Skin of body (tissue), 1 donor: ENCODE measurements at regions not wholly inside any gene's neighbourhood (a gene's known extent, or its start where the extent isn't known, plus 50 kb on each side); places are given as distances from the start of the nearest gene placed in this dataset.

ENCODE experiments used
- DNase-seq: peaks from one replicate; lab custom pipeline; 2025; lab: John Stamatoyannopoulos, UW

DNA sequence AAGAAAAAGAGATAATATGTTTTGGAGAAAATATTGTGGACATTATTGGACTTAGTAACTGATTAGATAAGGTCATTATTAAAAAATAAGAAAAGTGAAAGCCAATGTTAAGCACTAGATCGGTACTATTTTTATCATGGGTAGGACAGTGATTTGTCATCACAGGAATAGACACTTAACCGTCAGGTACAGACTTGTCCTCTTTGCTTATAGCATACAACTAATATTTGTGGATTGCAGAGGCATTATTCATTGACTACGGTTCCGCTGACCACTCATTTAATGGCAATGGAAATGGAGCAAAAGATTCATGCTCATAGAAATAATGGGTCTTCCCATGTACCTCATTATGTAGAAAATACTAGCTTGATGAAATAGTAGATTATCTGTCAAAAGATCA lies 596.3 kb upstream of the CA10 start:
- no peak for DNase-seq

DNA sequence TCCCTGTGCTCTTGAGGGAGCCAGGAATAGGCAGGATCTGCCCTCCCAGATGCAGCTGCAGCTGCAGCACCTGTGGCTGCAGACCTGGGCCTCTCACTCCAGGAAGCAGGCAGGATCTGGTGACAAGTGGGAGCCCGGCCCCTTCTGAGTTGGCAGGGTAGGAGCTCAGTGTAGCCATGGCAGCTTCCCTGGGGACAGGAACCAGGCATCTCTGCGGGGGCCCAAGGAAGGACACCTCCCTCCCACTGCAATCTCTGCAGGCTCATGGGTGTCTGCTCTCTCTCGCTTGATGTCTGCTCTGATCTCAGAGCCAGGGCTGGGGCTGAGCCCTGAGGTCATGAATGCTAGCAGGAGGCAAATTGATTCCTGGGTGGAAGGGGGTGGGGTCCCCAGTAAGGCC lies 592.5 kb upstream of the CA10 start:
- DNase-seq: no peak

DNA sequence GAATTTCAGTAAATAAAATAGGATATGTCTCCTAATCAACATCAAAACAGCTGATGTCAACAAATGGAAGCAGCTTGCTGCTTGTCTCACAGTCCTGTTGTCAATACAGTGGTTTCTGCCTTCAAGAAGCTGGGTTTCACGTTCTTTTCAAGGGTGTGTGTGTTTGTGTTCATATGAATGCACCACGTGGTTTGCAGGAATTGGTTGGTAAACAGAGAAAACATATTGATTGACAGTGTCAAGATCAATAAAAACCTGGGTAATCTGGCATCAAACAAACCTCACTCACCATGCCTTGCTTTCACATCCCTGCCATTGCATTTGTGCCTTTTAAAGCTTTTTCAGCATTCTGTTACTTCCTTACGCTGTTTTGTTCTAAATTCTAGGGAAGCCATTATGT lies 585.7 kb upstream of the CA10 start:
- no peak for DNase-seq

DNA sequence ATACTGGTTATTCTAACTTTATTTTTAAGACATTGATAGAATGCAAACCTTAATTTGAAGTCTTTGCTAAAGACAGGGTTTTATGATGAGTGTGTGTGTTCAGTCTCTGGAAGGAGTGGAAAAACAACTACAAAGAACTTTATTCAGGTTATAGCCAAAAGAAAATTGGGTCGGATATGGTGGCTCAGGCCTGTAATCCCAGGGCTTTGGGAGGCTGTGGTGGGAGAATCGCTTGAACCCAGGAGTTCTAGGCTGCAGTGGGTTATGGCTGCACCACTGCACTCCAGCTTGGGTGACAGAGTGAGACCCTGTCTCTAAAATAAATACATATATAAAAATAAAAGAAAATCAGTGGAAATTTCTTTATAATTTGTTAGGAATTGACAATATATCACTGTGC lies 581.5 kb upstream of the CA10 start:
- no peak for DNase-seq

DNA sequence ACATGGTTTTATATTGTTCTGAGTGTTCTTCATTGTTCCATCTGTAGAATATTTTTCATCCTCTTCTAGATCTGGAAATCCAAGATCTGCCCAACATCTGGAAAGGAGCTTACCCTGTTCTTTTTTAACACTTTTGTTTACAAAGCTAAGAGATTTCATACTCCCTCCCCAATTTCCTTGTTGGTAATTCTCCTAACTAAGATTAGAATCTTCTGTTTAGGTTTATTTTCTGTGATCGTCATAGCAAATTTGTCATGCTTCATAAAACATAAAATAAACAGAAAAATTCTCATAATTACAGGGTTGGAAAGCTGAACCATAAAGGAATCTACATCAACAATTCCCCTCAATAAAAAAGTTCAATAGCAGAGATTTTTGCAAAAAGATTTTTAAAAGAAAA lies 580.3 kb upstream of the CA10 start:
- DNase-seq: peak; percentile 17

DNA sequence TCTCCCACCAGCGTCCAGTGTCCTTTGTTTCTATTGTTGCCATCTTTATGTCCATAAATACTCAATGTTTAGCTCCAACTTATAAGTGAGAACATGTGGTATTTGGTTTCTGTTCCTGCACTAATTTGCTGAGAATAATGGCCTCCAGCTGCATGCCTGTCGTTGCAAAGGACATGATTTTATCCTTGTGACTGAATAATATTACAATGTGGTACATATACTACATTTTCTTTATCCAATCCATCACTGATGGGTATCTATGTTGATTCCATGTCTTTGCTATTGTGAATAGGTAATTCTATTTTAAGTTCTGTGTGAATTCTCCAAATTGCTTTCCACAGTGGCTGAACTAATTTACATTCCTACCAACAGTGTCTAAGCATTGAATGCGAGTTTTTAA lies 578.6 kb upstream of the CA10 start:
- no peak for DNase-seq

DNA sequence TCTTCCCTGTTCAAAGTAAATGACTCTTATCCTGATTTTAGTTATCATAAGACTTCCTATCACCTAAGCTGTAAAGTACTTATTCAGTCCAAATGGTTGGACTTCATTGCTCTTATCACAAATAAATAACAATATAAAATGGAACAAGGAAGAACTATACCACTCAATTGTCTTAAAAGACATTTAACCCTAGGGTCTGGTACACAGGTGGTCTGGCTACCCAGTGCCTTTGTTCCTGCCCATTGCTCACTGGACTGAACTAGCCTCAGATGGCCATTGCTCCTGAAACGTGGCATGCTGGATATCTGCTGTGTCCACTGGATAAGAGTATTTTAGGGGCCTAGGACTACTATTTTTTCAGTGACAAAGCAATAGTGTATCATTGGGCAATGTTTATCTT lies 574.3 kb upstream of the CA10 start:
- no peak for DNase-seq

DNA sequence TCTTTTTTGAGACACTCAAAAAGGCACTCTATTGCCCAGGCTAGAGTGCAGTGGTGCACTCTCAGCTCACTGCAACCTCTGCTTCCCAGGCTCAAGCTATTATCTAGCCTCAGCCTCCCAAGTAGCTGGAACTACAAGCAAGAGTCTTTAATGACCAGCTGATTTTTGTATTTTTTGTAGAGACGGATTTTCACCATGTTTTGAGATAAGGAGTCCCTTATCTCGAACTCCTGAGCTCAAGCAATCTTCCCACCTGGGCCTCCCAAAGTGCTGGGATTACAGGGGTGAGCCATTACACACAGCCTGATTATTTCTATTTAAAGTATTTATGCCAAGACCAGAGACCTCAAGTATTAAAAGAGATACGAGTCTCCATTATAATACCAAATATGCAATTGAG lies 566.1 kb upstream of the CA10 start:
- no peak for DNase-seq

DNA sequence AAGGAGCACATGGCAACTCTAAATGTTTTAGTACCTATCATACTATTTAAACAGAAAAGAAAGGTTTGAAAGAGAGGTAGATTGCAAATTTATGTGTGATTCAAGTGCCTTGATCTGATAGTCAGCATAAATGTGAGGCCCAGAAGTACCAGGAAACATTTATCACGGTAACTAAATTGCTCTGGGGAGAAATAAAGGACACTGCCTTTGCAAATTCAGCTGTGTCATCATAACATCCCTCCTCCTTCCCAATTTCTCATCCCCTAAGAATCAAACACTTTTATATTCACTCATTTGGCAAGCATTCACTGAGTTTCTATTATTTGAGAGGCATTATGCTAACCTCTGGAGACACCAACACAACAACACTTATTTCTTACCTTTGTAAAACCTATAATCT lies 563.4 kb upstream of the CA10 start:
- DNase-seq: no peak

DNA sequence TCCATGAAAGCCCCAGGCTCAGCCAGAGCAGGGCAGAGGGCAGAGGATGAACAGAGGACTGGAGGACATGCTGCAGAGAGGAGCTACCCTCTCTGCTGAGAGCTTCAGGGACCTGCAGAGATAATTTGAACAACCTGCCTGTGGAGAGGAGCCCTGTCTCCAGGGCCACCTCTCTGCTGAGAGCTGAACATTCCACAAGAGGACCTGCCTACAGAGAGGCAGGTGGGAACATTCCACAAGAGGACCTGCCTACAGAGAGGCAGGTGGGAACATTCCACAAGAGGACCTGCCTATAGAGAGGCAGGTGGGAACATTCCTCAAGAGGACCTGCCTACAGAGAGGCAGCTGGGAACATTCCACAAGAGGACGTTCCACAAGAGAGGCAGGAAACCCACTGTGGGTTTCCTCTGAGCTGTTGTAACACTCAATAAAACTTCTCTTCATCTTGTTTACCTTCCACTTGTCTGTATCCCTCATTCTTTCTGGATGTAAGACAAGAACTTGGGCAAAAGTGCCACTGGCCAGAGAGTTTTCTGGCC lies 551.9 kb upstream of the CA10 start:
- DNase-seq: no peak

DNA sequence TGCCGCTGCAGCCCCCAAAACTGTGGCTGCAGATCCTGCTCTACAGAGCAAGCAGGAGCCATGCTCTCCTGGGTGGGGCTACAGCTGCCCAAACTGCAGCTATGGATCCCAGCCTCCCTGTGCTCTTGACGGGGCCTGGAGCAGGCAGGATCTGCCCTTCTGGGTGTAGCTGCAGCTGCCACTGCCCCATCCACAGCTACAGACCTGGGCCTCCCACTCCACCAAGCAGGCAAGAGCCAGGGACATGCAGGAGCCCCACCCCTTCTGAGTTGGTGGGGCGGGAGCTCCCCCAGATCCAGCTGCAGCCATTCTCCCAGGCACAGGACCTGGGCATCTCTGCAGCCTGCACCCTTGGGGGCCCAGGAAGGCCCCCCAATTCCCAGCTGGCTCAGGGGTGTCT lies 551.2 kb upstream of the CA10 start:
- DNase-seq: no peak

DNA sequence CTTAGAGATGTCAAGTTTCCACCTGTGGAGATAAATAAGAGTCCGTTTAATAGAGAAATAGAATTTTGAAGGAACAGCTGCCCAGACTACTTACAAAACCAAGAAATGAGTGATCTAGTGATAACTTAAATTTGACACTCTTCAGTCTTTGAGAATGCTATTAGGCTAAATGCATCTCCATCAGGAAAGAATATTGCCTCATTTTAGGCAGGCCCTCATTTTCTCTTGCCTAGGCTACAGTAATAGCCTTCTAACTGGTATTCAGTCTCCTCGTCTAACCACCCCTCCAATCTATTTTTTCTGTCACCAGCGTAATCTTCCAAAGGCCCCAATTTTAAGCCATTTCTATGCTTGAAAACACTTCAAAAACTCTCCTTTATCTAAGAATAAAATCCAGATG lies 537.8 kb upstream of the CA10 start:
- DNase-seq: no peak

DNA sequence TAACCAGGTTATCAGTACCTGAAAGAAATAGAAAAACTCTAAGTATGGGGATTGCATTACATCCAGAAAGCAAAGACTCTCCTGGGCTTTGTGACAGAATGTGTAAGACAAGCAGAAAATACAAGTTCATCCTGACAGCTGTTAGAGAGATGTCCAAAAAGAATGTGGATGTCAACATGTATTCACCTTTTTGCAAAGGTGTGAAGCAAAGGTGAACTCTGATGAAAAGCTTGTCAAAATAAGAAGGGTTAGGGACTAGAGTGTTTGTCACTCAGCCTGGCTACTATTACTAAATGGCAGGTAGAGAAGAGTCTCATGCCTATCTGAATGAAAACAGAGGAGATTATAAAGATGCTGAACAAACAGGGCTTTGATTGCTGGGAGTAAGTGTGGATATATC lies 527.6 kb upstream of the CA10 start:
- DNase-seq: no peak

DNA sequence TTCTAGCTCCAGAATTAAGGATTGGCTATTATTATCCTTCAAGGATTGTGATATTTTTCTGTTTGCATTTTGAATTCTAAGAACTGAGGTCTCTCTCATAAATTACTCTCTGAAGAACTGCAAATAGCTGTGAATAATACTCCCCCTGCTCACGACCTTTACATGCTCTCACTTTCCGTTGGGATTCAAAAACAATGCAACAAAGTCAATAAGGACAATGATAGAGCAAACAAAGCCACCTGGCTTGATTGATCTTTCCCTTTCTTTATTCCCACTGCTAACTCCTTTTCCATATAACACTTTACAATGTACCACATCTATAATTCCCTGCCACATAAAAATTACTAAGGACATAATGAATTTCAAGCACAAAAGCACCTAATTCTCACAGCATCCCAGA lies 523.0 kb upstream of the CA10 start:
- no peak for DNase-seq

DNA sequence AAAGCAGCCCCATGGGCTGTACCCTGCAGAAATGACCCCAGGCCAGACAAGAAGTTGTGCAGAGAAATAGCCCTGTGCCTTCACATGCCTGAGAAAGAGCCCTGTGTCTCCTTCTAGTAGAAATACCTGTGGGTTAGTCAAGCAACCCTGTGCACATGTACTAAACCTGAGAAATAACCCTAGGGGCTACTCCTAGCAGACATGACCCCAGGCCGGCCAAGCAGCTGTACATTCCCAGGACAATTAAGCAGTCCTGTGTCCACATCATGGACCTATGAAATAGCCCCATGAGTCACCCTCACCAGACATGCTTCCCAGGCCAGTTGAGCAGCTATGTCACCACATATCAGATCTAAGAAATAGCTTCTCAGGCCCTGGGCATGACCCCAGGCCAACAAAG lies 519.7 kb upstream of the CA10 start:
- no peak for DNase-seq

DNA sequence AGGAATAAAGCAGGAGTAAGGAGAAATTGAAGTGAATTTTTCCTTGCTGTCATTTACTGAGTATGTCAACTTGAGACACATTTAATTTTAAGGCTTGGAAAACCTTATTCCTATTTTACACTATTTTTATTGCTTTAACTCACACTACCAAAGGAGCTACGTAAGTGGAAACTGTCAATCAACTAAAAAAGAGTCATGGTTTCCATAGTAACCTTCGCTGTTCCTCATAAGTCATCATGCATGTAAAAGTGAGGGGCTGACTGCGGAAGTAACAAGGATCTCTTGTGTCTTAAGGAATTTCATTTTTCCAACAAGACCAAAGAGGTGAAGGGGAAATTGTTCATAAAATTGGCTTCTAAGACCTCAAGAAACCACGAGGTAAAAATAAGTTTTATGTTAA lies 516.2 kb upstream of the CA10 start:
- DNase-seq: no peak

DNA sequence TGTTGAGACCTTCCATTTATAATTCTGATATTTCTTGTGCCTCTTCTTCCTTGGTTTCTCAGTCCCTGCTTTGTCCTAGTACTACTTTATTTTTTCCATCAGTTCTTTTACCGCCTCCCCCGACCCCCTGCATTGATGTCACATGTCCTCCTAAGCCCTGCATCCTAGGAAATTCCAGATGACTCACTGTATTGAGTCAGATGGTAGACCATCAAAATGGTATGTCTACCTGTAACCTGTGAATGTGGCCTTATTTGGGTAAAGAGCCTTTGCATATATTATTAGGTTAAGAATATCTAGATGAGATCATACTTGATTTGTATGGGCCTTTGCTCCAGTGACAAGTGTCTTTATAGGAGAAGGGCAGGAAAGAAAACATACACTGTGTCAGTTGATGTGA lies 515.3 kb upstream of the CA10 start:
- no peak for DNase-seq

DNA sequence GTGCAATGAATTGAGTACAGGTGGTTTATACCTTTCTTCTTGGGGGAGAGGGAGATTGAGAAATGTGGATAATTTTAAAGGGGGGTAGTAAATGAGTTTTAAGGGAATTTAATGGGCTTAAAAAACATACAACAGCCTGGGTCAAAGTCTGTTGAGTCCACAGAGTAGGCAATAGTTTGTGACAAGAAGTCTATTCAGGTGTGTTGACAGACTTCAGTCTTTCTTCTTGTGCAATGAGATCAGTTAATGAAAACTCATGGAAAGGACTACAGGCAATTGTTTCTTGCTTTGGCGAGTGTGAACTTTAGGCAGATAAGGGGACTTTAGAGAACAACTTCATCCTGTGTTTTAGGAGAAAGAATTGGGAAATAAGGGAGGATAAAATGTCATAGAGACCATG lies 507.8 kb upstream of the CA10 start:
- DNase-seq: no peak

DNA sequence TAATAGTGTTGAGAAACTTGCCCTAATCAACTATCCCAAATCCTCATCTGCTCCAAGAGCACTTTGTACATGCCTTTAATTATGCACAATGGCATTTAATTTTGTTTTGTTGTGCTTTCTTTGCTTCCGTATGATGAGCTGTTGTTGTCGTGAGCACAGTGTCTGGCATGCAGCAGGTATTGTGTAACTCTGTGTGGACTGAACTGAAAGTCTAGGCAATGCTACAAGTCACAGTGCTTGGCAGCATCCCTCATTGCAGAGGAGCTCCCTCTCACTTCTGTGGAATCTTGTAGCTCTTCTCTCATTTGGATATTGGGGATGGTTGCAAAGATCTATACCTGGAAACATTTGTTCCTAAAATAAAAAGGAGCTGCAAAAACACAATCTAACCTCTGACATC lies 502.2 kb upstream of the CA10 start:
- no peak for DNase-seq

DNA sequence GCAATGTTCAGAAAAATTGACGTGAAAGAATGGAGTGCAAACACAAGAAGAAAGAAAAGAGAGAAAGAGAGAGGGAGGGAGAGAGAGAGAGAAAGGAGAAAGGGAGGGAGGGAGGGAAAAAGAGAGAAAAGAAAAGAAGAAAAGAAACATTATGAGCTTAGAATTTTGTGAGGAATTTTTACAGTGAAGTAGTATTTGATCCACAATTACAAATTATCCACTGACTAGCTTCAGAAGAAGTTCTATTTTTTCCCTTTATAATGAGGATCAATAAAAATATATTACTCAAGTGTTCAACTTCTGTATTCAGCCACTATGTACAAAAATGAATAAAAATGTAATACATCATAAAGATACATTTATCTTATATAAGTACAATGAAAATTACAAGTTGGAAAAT lies 494.5 kb upstream of the CA10 start:
- DNase-seq: no peak

DNA sequence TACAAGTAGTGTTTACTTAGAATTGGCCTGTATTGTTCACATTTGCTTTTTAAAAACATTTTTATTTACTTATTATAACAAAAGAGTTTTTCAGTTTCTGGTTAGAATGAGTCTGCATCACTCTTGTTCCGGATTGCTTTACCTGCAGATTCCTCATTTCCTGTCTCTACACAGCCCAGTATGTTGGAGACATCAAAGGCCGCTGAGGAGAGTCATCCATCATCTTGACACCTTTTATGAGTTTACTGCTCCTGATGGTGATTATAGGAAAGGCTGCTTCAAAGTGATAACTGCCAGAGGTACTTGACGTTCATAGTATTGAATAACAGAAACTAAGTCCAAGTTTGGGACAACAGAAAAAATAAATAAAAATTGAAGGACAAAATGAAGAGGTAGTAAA lies 490.5 kb upstream of the CA10 start:
- peak; percentile 10 for DNase-seq

DNA sequence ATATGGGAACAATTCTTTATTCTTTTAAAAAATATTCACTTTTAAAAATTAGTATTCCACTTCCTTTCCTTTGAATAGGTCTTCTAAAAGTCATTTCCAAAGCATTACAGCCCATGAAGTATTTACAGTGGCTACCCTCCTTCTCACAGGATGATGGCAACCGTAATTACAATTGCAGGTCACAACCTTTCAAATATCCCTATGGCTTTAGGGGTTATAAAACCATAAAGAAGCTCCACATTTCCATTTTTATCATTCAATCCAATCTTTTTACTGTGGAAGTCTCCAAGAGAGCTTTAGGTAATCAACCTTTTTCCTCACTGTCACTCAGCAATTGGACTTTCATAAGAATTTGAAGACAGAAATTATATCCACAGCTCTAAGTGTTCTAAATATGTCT lies 488.9 kb upstream of the CA10 start:
- no peak for DNase-seq

DNA sequence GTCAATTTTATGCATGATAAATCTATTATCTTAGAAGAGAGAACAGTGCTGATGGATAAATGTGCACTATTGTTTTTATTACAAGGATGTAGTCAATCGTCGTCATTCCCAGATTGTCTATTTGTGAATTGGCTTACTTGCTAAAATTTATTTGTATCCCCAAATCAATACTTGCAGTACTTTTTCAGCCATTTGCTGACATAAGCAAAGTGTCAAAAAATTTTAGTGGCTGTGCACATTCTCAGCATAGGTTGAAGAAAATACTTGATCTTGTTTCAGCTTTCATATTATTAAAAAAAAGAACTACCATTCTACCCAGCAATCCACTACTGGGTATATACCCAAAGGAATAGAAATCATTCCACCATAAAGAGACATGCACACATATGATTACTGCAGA lies 477.9 kb upstream of the CA10 start:
- no peak for DNase-seq

DNA sequence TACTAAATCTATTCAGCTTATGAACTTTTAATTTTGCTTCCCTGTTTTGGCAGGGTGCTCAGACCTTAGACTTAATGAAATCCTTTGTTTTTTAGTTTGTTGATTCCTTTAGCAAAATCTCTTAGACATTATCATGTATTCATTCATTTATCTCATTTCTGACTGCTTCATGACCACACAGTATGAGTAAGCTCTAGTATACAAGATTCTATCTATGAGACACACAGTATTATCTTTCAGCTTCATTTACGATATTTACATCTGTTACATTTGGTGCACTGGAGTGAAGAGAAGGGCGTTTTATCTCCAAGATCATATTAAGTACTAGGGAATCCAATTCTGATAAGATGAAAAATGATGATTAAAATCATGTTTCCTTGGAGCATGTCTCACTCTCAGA lies 448.1 kb upstream of the CA10 start:
- DNase-seq: no peak

DNA sequence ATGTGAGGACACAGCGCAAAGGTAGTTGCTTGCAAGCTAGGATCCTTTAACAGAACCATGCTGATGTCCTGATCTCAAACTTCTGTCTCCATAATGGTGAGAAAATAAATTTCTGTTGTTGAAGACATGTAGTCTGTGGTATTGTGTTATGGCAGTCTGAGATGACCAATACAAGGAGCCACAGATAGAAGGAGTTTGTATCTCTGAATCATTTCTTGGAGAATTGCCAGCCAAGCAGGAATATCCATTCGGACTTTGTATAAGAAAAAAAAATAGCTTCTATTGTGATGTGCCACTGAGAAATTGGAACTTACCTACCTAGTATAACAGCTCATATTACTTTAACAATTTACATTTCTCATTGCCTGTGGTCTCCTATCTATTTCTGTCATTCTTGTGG lies 447.6 kb upstream of the CA10 start:
- no peak for DNase-seq
